HEK293 (cell line): ENCODE measurements at regions not wholly inside any gene's neighbourhood (a gene's known extent, or its start where the extent isn't known, plus 50 kb on each side); places are given as distances from the start of the nearest gene placed in this dataset.

ENCODE experiments used
- CTCF ChIA-PET: fragments of 350-600 bp; formaldehyde crosslinking; extraction: SDS; loops from one replicate; lab custom pipeline; 2021; ENCODE audit warnings: antibody characterized with exemption; lab: Yijun Ruan, JAX
- POLR2A ChIA-PET: fragments of 300-600 bp; formaldehyde crosslinking; extraction: SDS; loops from one replicate; lab custom pipeline; 2020; ENCODE audit warnings: antibody characterized with exemption, inconsistent platforms; lab: Yijun Ruan, JAX
- H3K27ac ChIP-seq: fragments of 200-500 bp; sonication (Bioruptor generic); 2 replicates; pipeline ENCODE4 v1.5.1; 2014; ENCODE audit warnings: low read depth, low read length, control low read depth, inconsistent platforms; ENCODE audit errors: extremely low read depth
- H3K36me3 ChIP-seq, 2 experiments: fragments of 200-500 bp in 1 of 2; sonication (Bioruptor generic) in 1 of 2; 1 replicate in 1 of 2; 2 replicates in 1 of 2; pipeline ENCODE4 v1.5.1; 2014 to 2017; ENCODE audit warnings: inconsistent platforms in 2 of 2, low read length in 2 of 2; ENCODE audit not compliant: control insufficient read depth in 2 of 2, insufficient read depth in 1 of 2
- H3K4me1 ChIP-seq: fragments of 200-500 bp; sonication (Bioruptor generic); 2 replicates; pipeline ENCODE4 v1.5.1; 2014; ENCODE audit warnings: mild to moderate bottlenecking, low read length, inconsistent platforms; ENCODE audit not compliant: control insufficient read depth, insufficient read depth
- H3K4me3 ChIP-seq: 2 replicates; pipeline ENCODE4 v1.5.1; 2011; ENCODE audit warnings: low read depth, mild to moderate bottlenecking, control low read depth, low read length, moderate library complexity
- H3K9me3 ChIP-seq: fragments of 200-500 bp; sonication (Bioruptor generic); 2 replicates; pipeline ENCODE4 v1.5.1; 2014; ENCODE audit warnings: low read depth, low read length, inconsistent platforms; ENCODE audit not compliant: control insufficient read depth, insufficient read depth
- TSHZ1 ChIP-seq: fragments of 450-650 bp; formaldehyde crosslinking; IDR thresholded peaks from 2 replicates; pipeline ENCODE4 v1.5.1; 2016; ENCODE audit warnings: missing biosample characterization, missing genetic modification characterization, borderline replicate concordance
- ZBTB44 ChIP-seq: fragments of 450-650 bp; IDR thresholded peaks from 2 replicates; pipeline ENCODE4 v1.5.1; 2018; ENCODE audit warnings: missing biosample characterization, mild to moderate bottlenecking, missing genetic modification characterization
- ZNF114 ChIP-seq: fragments of 450-650 bp; formaldehyde crosslinking; IDR thresholded peaks from 2 replicates; pipeline ENCODE4 v1.5.0; 2017; ENCODE audit warnings: missing biosample characterization, missing genetic modification characterization
- ZNF140 ChIP-seq: fragments of 450-650 bp; formaldehyde crosslinking; IDR thresholded peaks from 2 replicates; pipeline ENCODE4 v1.5.1; 2016; ENCODE audit warnings: missing biosample characterization, missing genetic modification characterization
- ZNF148 ChIP-seq: fragments of 450-650 bp; formaldehyde crosslinking; IDR thresholded peaks from 2 replicates; pipeline ENCODE4 v1.5.0; 2017; ENCODE audit warnings: missing biosample characterization, missing genetic modification characterization, borderline replicate concordance
- ZNF23 ChIP-seq: fragments of 450-650 bp; formaldehyde crosslinking; IDR thresholded peaks from 2 replicates; pipeline ENCODE4 v1.5.1; 2016; ENCODE audit warnings: missing biosample characterization, missing genetic modification characterization, borderline replicate concordance
- ZNF24 ChIP-seq: fragments of 450-650 bp; formaldehyde crosslinking; IDR thresholded peaks from 2 replicates; pipeline ENCODE4 v1.5.1; 2016; ENCODE audit warnings: missing biosample characterization, missing genetic modification characterization
- ZNF404 ChIP-seq: fragments of 450-650 bp; formaldehyde crosslinking; IDR thresholded peaks from 2 replicates; pipeline ENCODE4 v1.5.1; 2017; ENCODE audit warnings: missing biosample characterization, missing genetic modification characterization
- ZNF530 ChIP-seq: fragments of 450-650 bp; formaldehyde crosslinking; IDR thresholded peaks from 2 replicates; pipeline ENCODE4 v1.5.1; 2016; ENCODE audit warnings: low read depth, missing biosample characterization, missing genetic modification characterization
- ZNF580 ChIP-seq: fragments of 450-650 bp; formaldehyde crosslinking; IDR thresholded peaks from 2 replicates; pipeline ENCODE4 v1.5.1; 2016; ENCODE audit warnings: missing biosample characterization, missing genetic modification characterization
- ZNF600 ChIP-seq: fragments of 450-650 bp; formaldehyde crosslinking; IDR thresholded peaks from 2 replicates; pipeline ENCODE4 v1.5.1; 2016; ENCODE audit warnings: missing biosample characterization, missing genetic modification characterization
- ZNF629 ChIP-seq: fragments of 450-650 bp; formaldehyde crosslinking; IDR thresholded peaks from 2 replicates; pipeline ENCODE4 v1.5.1; 2017; ENCODE audit warnings: missing biosample characterization, missing genetic modification characterization
- ZNF645 ChIP-seq: fragments of 450-650 bp; formaldehyde crosslinking; IDR thresholded peaks from 2 replicates; pipeline ENCODE4; 2016; ENCODE audit warnings: missing biosample characterization, missing genetic modification characterization
- ZNF830 ChIP-seq: fragments of 450-650 bp; IDR thresholded peaks from 2 replicates; pipeline ENCODE4 v1.5.0; 2018; ENCODE audit warnings: missing biosample characterization, missing genetic modification characterization, low read depth, mild to moderate bottlenecking, moderate library complexity
- ZSCAN5A ChIP-seq: fragments of 450-650 bp; formaldehyde crosslinking; IDR thresholded peaks from 2 replicates; pipeline ENCODE4 v1.5.1; 2016; ENCODE audit warnings: missing biosample characterization, missing genetic modification characterization

GRCh38 chr5:23330726-23331125, 176.7 kb upstream of the PRDM9 start (continued):
- TF ChIP-seq ZBTB44: no peak
- no peak for TF ChIP-seq ZNF140
- TF ChIP-seq ZSCAN5A (tag by site-specific recombination): no peak

GRCh38 chr5:23319901-23320300, 187.5 kb upstream of the PRDM9 start:
- H3K36me3 ChIP-seq: no peaks in the 10 kb centered on the region
- no peaks in the 10 kb centered on the region for H3K4me1 ChIP-seq
- ChIA-PET POLR2A (no interaction called here), CTCF (no interaction called here)
- no peak overlapping the region for H3K27ac ChIP-seq
- TF ChIP-seq ZNF114 (tag by site-specific recombination) (no peak), ZNF404 (no peak), ZNF148 (tag by site-specific recombination) (no peak), ZNF580 (tag by site-specific recombination) (no peak), ZNF600 (tag by site-specific recombination) (no peak), ZNF830 (tag by site-specific recombination) (no peak)
- no peak overlapping the region for H3K4me3 ChIP-seq
- H3K9me3 ChIP-seq: no peaks in the 10 kb centered on the region; the same call in 1 of the 2 replicates

- CTCF ChIA-PET: no interaction called here
- Histone ChIP-seq H3K9me3 (no peaks in the 10 kb centered on the region; the same call in 1 of the 2 replicates), H3K27ac (no peak overlapping the region), H3K4me3 (no peak overlapping the region), H3K4me1 (no peaks in the 10 kb centered on the region), H3K36me3 (no peaks in the 10 kb centered on the region)
- POLR2A ChIA-PET: no interaction called here
- TF ChIP-seq ZNF24 (tag by site-specific recombination) (no peak), ZNF530 (tag by site-specific recombination) (no peak), ZNF645 (tag by site-specific recombination) (no peak), TSHZ1 (no peak), ZNF23 (tag by site-specific recombination) (no peak), ZNF629 (tag by site-specific recombination) (no peak)
Measured at GRCh38 chr5:23318960-23319359, 188.4 kb upstream of the PRDM9 start.
